ENCODE measurements at regions not wholly inside any gene's neighbourhood (a gene's known extent, or its start where the extent isn't known, plus 50 kb on each side); places are given as distances from the start of the nearest gene placed in this dataset.
A peak's percentile ranks its signal among the peaks of the same experiment; 100 is the strongest.

DNA sequence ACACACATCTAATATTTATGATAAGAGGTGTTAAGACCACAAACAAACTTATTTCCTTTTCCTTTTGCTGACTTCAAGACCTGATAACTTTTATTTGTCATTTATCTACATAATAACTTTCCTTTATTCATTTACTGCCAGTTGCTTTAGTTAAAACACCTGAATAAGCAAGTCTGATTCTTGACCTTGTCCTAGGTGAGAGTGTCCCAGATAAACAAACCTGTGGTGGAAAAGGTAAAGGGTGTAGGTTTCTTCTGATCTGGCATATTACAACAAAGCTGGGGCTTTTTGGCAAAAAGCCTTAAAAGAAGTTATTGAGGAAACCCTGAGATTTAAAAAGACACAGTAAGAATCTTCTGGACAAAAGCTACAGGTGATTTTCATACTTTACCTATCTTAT is 191.5 kb downstream of the ZBBX start:
- no peak for DNase-seq

DNA sequence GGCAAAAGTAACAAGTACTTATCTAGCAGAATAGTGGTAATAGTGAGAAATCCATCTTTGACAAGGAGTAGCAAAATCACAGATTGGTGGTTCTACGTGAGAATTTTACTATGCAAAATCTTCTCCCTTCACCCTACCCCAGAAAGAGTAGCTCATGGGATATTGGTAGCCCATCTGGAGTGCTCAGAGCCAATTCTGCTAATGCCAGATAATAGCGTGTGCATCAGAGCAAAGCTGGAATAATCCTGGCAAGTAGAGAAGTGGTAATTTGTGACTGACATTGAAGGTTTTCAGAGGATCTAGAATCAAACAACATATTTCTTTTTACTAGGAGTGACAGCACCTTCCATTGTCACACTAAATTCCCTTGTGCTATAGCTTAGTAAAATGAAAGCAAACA is 192.9 kb downstream of the ZBBX start:
- no peak for DNase-seq

DNA sequence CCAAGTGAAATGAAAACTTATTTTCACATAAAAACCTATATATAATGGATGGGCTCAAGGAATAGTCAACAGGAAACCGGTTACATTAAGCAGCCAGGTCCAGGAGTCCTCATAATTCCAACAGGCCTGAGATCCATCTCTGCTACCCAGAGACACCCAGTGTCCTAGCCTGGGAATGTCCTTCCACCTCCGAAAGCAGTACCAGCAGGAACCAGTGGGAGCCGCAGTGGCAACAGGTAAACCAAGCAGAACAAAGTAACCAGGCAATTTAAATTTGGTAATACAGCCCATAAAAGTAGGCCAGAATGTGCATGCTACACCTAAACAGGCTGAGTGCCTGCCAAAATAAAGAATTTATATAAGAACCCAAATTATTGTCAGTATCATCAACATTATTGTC is 195.6 kb downstream of the ZBBX start:
- DNase-seq: no peak

DNA sequence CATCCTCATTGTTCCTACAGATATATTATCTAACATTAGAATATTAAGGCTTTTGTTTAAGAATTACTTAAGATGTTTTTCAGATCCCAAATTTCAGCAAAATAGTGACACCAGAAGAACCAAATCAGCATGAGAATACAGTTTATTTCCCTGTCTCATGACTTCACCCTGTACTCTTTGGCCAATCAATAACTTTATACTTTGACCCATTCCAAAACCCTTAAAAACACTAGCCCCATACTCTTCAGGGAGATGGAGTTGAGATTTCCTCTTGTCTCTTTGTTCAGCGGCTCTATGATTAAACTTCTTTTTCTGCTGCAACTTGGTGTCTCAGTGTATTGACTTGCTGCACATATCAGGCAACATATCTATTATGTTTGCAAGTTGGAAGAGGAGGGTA is 207.7 kb downstream of the ZBBX start:
- no peak for DNase-seq

DNA sequence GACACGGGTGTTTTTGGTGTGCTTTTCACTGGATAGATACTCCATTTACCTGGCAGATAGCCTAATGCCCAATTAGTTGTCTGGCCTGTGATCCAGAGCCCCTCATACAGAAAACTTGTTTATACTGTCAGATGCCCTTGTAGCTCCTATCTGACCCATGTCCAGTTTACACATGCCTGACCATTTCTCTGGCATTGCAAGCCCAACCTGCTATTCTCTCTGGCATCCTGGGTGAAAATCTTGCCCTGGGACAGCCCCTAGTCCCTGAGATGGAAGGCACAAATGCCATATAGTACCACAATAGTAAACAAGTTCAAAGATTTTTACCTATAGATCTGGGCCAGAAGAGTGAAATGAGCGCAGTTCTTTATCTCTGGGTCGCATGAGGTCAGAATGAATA is 212.6 kb downstream of the ZBBX start:
- no peak for DNase-seq

DNA sequence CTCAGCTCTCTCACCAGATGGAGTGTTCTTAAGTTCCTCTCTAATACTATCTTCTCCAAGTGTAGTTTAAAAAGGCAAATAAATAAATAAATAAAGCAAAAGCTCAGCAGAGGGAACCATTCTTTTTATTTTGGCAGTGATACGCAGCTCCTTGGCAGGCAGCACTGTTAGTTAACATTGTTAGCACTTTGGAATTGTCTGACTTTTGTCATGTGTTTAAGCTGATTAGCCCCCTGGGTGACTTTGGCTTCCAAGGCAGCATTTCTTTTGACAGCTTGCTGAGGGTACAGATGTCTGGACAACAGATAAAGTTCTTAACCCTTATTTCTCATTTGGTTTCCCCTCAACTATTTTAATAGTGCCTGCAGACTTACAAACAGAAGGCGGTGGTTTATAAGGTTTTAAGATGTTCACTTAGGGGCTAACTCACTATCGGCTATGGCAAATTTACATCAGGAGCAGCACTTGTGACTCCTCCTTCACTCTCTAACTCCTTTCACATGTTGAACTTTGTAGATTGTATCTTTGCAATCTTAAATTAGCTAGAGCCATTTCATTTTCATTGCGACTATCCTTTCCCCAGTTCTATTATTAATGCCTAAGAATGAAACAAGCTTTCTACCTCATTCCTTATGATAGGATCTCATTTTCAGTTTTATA is 213.4 kb downstream of the ZBBX start:
- DNase-seq: no peak

DNA sequence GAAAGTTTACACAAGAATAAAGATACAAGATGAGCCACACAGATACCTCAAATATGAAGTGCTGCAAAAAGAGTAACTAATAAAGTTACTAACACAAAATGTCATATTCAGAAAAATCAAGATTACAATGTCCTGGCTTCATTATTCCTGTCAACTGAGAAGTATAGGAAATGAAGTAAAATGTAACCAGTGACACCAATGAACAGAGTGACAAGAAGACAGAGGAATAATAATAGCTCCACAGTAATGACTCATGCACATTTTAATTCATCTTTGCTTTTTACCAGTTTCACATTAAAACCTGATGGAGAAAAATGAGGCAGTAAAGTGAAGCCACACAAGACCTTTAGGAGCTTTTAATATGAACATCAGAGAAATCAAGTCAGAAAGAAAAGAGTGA is 214.1 kb downstream of the ZBBX start:
- DNase-seq: no peak

DNA sequence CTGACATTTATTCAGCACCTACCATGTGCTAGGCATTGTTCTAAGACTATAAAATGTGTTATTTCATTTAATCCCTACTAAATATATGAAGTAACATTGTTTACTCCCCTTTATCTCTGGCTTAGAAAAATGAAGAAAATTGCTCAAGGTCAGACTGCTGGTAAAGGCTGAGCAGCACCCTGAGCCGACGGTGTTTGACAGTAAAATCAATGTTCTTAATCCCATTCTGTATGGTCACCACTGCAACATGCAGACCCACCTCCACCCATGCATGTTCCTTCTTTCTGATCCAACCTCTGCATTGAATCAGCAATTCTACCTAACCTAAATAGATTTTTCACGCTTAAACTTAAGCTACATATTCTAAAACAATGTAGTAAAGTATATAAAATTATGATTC is 216.5 kb downstream of the ZBBX start:
- DNase-seq: no peak

DNA sequence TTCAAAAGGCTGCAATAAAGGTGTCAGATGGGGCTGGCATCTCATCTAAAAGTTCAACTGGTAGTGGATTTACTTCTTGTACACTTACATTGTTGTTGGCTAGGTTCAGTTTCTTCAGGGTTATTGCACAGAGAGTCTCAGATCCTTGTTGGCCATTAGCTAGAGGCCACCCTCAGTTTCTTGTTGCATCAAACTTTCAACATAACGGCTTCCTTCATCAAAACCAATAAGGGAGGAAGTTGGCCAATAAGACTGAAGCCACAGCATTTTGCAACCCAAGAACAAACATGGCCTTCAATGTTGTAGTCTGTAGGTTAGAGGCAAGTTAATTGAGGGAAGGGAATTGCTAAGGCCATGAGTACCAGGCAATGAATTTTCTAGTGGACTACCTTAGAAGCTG is 218.0 kb downstream of the ZBBX start:
- no peak for DNase-seq

DNA sequence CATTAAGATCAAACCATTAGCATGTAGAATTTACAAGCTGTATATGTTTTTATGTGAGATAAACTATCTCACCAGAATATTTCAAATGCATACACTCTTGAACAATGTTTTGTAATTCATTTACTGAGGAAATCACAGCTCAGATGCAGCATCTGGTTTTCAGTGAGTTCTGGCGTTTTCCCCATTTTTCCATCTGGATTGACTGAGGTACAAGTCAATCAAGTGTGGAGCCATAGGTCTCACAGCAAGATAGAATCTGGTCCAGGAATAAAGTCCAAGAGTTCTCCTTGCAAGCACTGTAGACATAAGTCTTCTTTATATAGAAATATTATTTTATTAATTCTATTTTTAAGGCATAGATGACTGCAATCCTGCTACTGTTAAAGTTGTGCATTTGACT is 219.3 kb downstream of the ZBBX start:
- DNase-seq: no peak

DNA sequence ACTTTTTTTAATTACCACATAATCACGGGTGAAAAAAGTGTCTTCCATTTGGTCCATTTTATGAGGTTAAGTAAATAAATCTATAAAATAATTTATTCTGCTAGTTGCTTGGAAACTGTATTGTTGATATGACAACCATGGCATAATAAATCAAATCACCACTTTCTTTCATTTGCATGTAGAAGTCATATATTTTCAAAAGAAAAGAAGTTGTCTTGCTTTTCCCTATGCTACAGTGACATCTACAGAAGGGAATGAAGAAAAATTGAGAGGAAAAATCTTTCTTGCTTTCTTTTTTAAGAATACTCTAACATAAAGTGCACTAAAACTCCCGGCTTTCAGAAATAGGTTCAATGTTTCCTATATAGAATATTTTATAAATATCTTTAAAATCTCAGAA is 228.5 kb downstream of the ZBBX start:
- DNase-seq: peak; percentile 50

DNA sequence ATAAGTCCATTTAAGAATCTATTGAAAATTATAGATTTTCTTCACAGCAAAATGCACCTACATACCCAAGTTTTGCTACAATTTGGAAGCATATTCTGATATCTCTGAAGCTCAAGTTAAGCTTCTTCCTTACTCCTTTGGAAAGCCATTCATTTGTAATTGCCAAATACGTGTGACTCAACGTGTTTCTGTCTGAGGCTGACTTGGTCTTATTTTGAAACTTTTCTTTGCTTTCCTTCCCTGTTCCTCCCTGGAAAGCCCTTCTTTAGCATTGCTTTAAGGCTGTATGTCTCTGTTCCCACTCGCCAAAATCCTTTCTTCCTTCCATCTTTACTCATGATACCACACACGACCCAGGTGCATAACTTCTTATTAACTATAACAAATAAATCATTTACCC is 232.0 kb downstream of the ZBBX start:
- DNase-seq: no peak

DNA sequence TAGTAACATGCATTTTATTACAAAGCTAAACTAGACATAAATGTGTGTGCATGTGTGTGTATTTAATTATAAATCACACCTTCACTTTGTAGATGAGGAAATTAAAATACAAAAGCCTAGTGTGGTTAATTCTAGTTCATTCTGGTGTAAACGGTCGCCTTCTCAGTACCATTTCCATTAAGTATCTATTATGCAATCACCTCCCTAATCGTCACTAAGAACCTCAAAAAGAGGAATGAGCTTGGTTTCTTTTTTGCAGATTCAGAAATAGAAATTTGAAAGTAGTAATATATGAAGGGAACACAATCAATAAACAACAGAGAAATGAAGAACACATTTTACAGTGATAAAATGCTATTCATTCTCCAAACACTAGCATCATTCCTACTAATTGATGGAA is 233.2 kb downstream of the ZBBX start:
- DNase-seq: no peak

DNA sequence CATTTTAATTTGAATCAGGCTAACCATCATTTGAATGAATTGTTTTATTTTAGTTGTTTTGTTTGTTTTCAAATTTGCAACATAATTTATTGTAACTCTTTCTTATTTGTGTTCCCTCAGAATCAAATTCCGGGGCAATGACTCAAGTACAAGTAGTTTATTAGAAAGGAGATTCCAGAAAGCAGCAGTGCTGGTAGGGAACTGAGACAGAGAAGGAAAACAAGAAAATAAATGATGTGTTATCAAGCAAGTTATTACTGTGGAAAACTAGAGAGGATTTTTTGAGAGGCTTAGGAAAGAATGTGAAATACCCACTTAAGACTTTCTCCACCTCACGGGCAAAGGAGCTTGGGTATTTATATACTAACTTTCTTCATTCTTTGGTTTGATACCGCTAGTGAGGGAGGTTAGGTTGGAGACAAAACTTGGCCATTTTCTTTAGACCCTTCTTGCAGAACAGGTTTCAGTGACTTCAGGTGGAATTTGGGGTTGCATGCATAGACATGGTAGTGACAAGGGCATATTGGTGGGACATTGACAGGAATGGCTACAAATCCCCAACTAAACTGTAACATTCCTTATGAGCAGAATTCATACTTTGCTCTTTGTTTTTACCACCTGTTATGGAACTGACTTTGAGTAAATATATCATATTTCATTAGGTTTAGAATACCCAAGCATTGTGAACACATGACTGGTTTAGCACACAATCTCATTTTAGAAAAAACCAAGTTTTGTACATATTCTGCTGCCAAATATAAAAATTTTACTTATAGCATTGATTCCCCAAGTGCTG is 254.3 kb downstream of the ZBBX start:
- no peak for DNase-seq

DNA sequence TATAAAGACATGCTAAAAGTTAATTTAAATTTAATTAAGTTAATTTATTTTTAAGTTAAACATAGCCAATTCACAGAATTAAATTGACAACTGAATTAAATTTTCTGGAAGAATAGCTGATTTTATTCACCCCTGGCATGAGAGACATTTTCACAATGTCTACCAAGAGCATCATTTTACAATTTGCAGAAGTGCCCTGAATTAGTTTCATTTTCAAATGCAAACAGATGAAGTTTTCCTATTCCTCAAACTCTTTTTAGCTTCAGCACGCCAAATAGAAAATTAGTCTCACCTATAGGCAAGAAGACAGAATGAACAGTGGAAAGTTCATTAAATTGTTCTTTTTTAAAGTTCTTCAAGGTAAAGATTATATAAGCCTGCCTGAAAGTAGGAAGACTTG is 259.3 kb downstream of the ZBBX start:
- DNase-seq: no peak

DNA sequence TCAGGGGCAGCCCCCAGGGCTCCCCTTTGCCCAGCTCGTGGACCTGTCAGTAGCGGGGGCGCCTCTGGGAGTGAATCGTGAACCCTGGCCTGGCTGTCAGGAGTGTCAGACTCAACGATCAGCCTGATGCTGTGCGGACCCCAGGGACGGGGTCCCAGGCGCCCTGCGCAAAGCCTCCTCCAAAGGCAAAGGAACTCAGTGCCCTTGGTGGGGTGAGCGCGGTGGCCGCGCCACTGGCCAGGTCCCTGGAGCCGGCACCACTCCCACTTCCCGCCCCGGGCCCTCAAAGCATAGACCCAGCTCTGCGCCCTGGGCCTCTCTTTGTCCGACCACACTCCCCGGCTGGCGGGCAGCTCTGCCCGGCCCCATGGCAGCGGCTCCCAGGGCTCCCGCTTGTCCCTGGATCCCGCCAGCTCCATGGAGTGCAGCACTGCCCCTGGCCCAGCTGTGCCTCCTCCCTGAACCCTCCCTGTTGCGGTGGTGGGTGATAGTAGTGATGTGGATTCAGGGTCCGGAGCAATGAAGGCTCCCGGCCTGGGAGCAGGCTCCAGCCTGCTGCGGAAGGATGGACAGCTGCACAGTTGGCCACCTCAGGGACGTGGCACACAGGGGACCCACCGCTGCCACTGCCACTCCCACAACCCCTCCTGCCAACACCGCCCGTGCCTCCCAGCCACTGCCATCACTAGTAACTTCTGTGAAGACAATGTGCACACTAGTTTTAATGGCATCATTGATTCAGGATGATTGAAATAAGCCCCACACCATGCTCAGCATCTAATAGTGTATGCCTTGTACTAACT is 263.8 kb downstream of the ZBBX start:
- DNase-seq: no peak

DNA sequence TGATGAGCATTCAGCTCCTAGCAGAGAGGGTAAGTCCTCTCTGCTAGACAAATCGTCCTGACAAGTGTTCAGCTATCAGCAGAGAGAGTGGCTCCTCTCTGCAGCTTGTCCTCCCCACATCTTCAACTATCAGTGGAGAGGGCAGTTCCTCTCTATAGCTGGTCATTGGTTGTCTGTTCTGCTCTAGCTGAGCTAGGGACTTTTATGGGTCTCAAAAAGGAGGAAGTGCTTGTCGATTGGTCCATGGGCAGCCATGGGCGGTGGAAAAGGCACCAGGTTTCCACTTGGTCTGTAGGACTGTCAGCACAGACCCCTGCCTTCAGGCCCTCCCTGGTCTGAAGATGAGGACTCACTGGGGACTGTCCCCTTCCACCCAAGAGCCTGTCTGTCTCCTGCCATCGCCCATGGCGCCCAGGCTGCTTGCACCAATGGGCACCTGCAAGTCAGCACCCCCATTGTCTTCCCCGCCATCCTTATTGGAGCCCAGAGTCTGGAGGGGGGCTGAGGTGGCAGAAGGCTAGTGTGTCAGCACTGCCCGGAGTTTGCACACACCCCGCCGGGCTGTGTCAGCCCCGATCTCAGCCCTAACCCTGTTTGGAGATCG is 264.7 kb downstream of the ZBBX start:
- no peak for DNase-seq

DNA sequence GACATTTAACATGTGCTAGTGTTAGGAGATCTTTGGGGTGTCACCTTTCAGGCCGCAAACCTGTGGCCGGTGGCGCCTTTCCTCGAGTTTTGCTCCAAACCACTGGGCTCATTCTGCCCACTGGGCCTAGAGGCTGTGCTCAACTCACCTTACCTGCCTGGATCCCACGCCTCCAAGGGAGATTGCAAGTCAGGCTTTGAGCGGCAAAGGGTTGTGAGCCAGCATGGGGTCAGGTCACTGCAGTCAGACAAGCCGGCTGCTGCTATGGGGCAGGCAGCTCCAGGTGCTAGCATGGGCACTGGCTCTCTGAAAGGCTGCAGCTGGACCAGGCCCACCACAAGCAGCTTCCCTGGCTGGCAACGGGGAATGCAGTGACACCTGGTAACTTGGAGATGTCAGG is 265.5 kb downstream of the ZBBX start:
- DNase-seq: no peak

DNA sequence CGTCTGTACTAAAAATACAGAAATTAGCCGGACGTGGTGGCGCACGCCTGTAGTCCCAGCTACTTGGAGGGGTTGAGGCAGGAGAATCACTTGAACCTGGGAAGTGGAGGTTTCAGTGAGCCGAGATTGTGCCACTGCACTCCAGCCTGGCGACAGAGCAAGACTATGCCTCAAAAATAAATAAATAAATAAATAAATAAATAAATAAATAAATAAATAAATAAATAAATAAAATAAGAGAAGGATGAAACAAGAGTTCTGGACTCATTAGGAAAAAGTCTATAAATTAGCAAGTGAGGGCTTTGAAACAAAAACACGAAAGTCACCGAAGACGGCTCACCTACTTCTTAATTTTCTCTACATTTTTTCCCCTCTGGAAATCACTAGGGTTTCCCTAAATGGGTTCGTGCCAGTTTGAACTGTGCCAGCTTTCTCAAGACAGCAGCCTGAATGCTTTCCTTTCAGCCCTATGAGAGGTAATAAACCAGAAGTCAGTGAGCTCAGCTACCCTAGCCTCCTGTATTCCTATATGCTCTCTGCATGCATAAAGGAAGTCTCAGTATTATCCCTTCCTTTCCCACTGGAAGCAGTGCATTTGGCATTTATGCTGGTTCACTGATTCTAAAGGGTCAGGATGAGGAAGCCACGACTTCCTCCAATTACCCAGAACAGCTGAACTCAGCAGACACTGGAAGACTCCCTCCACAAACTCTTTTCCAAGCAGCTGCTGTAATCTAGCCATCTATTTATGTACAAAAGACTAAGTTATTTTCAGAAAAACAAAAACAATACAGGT is 266.9 kb downstream of the ZBBX start:
- DNase-seq: no peak

DNA sequence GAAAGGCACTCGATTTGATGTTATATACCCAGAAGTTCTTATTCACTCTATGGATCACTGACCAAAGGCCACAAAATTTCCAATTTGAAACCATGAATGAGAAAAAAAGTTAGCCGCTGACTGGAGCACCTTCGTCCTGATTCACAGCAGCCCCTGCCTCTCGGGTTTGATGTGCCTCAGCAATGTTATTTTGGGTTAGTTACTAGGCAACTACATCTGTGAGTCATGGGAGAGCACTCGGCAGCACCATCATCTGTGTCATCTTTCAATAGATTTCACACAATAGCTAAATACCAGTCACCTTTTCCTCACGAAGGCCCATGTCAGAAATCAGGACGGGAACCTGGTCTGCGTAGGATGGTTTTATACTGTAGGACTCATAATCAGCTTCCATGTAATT is 269.2 kb downstream of the ZBBX start:
- DNase-seq: no peak

DNA sequence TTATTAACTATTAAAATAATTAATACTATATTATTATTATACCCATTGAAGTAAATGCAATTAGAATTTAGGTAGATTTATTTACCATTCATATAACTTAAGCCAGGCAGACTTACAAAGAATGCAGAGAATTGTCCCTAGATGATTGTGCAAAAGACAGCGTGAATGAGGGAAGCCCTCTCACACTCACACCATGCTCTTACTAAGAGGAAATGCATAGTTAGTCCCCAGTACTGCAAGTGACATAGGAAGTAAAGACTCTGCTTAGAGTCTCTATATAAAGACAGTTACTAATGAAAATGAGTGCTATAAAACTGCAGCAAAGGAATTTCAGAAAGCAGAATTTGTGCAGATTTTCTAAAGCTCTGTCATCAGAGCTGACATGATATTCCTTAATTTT is 270.4 kb downstream of the ZBBX start:
- DNase-seq: no peak

DNA sequence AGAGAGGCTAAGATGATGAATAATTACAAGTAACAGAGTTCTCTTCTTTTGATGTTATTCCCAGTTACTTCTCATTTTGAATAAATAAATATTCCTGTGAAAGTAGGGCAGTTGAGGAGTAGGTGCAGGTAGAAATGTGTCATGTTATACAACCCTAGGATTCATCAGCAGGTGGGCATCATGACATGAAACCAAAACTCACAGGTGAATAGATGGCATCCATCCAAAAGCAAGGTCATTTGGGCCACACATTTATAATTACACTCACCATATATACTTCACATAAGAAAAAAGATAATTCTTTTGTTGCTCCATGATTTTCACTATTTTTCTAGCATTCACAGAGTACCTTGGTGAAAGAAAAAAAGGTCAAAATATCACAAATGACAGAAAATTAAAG is 273.6 kb downstream of the ZBBX start:
- DNase-seq: no peak

DNA sequence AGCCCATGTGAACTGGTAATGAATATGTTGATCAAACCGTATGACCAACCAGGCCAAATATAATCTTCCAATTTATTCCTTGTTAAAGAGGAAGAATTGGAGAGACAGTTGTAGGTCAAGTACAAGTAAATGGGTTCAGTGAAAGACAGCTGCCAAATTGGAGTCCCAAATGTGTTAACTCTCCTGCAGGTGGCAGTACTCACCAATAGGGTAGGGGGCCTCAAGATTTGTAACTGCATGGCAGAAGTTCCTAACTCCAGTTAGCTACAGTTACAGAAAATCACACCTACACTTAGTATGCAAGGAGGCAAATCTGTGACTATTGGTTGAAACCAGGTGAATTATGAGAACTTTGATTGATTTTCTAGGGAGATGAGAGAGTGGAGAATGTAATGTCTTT is 278.0 kb downstream of the ZBBX start:
- no peak for DNase-seq
